ENCODE measurements at regions not wholly inside any gene's neighbourhood (a gene's known extent, or its start where the extent isn't known, plus 50 kb on each side); places are given as distances from the start of the nearest gene placed in this dataset.

DNA sequence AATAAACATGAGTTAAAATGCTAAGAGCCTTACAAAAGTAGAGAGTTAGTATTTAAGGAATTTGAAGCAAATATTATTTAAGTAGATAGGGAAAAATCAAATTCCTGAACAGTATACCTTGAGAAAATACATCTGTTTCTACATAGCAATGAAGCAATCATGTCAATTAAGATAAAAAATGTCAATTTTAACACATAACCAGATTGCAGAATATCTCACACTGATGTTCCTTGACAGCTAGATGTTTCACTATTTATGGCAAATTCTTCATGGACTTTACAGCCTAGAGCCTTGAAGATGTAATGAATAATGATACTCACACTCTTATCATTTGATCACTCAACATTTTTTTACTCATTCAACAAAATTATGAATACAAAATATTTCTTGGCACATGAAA, 708.2 kb upstream of the PTPRD start:
- TF ChIP-seq, protein P1, sequence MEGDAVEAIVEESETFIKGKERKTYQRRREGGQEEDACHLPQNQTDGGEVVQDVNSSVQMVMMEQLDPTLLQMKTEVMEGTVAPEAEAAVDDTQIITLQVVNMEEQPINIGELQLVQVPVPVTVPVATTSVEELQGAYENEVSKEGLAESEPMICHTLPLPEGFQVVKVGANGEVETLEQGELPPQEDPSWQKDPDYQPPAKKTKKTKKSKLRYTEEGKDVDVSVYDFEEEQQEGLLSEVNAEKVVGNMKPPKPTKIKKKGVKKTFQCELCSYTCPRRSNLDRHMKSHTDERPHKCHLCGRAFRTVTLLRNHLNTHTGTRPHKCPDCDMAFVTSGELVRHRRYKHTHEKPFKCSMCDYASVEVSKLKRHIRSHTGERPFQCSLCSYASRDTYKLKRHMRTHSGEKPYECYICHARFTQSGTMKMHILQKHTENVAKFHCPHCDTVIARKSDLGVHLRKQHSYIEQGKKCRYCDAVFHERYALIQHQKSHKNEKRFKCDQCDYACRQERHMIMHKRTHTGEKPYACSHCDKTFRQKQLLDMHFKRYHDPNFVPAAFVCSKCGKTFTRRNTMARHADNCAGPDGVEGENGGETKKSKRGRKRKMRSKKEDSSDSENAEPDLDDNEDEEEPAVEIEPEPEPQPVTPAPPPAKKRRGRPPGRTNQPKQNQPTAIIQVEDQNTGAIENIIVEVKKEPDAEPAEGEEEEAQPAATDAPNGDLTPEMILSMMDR (IDR thresholded peaks at IDR 0.05), result no peak
- TF ChIP-seq, protein P2, sequence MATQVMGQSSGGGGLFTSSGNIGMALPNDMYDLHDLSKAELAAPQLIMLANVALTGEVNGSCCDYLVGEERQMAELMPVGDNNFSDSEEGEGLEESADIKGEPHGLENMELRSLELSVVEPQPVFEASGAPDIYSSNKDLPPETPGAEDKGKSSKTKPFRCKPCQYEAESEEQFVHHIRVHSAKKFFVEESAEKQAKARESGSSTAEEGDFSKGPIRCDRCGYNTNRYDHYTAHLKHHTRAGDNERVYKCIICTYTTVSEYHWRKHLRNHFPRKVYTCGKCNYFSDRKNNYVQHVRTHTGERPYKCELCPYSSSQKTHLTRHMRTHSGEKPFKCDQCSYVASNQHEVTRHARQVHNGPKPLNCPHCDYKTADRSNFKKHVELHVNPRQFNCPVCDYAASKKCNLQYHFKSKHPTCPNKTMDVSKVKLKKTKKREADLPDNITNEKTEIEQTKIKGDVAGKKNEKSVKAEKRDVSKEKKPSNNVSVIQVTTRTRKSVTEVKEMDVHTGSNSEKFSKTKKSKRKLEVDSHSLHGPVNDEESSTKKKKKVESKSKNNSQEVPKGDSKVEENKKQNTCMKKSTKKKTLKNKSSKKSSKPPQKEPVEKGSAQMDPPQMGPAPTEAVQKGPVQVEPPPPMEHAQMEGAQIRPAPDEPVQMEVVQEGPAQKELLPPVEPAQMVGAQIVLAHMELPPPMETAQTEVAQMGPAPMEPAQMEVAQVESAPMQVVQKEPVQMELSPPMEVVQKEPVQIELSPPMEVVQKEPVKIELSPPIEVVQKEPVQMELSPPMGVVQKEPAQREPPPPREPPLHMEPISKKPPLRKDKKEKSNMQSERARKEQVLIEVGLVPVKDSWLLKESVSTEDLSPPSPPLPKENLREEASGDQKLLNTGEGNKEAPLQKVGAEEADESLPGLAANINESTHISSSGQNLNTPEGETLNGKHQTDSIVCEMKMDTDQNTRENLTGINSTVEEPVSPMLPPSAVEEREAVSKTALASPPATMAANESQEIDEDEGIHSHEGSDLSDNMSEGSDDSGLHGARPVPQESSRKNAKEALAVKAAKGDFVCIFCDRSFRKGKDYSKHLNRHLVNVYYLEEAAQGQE (IDR thresholded peaks at IDR 0.05; ENCODE audit: insufficient read depth in 1 of 2, low read depth in 2 of 2, low read length in 1 of 2), result no peak
- TF ChIP-seq POLR2AphosphoS5 (IDR thresholded peaks at IDR 0.05; ENCODE audit: low read depth, low read length) (no peak), TCF7L2 (IDR thresholded peaks at IDR 0.05; ENCODE audit: low read depth, low read length) (no peak), SIN3A (IDR thresholded peaks at IDR 0.05; ENCODE audit: borderline replicate concordance, insufficient read depth, low read depth, low read length) (no peak)

All from Panc1 (cell line).